T-helper 1 cell treated with Interleukin-12 subunit alpha and Interleukin-12 subunit beta and Interleukin-4 antibody, amounts not matched to agents 30 μg/mL and 1 μg/mL, for 36 hours (primary cell): ENCODE measurements at regions not wholly inside any gene's neighbourhood (a gene's known extent, or its start where the extent isn't known, plus 50 kb on each side); places are given as distances from the start of the nearest gene placed in this dataset.

Experiments used
- H3K27ac Mint-ChIP-seq: one replicate; pipeline ENCODE4 v1.8.0; 2021; ENCODE audit warnings: mild to moderate bottlenecking, mixed read lengths
- H3K27me3 Mint-ChIP-seq: one replicate; pipeline ENCODE4 v1.8.0; 2021; ENCODE audit warnings: low read depth, mixed read lengths
- H3K36me3 Mint-ChIP-seq: one replicate; pipeline ENCODE4 v1.8.0; 2021; ENCODE audit warnings: low read depth, mixed read lengths
- H3K4me1 Mint-ChIP-seq: one replicate; pipeline ENCODE4 v1.8.0; 2021; ENCODE audit warnings: low read depth, mixed read lengths
- H3K4me3 Mint-ChIP-seq: one replicate; pipeline ENCODE4 v1.8.0; 2021; ENCODE audit warnings: mild to moderate bottlenecking, moderate library complexity, mixed read lengths
- H3K9me3 Mint-ChIP-seq: one replicate; pipeline ENCODE4 v1.8.0; 2021; ENCODE audit warnings: mixed read lengths

DNA sequence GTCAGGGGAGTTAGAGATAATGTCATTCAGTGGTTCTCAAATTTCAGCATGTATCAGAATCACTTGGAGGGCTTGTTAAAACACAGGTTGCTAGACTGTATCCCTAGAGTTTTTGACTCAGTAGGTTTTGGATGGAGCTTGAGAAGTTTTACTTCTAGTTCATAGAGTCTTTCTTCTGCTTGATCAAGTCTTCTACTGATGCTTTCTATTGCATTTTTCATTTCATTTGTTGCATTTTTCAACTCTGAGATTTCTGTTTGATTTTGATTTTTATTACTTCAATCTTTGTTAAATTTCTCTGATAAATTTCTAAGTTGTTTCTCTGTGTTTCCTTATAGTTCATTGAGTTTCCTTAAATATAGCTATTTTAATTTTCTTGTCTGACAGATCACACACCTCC lies 361.4 kb downstream of the RAPGEF2 start:
- Mint-ChIP-seq H3K27ac (no peak overlapping the region), H3K4me3 (no peak overlapping the region), H3K9me3 (peaks cover 18% of the 10 kb centered on the region), H3K36me3 (no peaks in the 10 kb centered on the region), H3K4me1 (no peaks in the 10 kb centered on the region), H3K27me3 (no peaks in the 10 kb centered on the region)

DNA sequence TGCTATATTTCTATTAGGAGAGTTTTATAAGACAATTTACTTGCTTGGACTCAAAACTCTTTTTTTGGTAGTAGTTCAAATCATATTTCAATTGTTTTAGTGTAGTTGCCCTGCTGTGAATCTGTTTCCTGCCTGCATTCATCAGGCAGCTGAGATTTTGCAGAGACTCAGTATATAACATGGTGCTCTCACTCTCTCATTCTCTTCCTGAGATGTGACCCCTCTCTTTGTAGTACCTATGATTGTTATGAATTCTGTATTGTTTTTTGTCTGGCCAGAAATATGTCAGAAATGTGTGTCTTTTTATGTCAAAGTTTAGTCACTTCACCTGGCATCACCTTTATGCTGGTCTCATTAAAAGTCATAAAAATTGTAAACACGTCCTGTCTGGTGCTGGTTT lies 374.0 kb downstream of the RAPGEF2 start:
- Mint-ChIP-seq H3K27ac (no peak overlapping the region), H3K27me3 (no peaks in the 10 kb centered on the region), H3K4me1 (no peaks in the 10 kb centered on the region), H3K36me3 (no peaks in the 10 kb centered on the region), H3K4me3 (no peak overlapping the region), H3K9me3 (no peaks in the 10 kb centered on the region)

DNA sequence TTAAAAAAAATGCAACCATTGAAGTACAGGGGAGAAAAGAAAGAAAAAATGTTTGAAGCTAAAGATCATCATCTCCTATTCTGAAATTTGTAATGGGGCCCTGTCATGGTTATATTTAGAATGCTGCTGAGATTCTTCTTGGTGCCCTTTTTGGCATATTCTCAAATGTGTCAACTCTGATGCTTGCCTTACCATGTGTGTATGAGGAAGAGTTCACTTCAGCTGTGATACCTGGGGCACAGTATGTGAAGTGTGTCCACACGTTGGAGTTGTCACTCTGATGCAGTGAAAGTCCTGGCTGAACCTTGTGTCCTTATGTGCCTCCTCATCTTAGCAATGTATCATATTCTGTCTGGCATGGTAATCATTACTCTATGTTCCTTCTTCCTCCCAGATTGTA lies 377.9 kb downstream of the RAPGEF2 start:
- no peak overlapping the region for H3K27ac Mint-ChIP-seq
- no peaks in the 10 kb centered on the region for H3K36me3 Mint-ChIP-seq
- peaks cover 1% of the 10 kb centered on the region for H3K4me1 Mint-ChIP-seq
- H3K4me3 Mint-ChIP-seq, result no peak overlapping the region
- no peaks in the 10 kb centered on the region for H3K9me3 Mint-ChIP-seq
- H3K27me3 Mint-ChIP-seq, result peaks cover 12% of the 10 kb centered on the region

DNA sequence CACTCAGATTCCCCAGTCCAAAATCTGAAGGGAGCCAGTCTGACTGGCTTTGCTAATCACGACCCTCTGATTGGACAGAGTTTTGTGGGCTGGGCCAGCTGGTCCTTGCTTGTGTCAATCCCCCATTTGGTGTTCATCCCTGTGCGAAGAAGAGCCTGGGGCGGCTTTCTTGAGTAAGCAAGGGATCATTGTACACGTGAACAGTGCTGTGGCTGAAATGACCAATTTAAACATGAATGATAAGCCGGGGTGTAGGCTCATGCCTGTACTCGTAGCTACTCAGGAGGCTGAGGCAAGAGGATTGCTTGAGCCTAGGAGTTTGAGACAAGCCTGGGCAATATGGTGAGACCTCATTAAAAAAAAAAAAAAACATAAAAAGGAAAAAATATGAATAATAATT lies 379.1 kb downstream of the RAPGEF2 start:
- no peaks in the 10 kb centered on the region for H3K9me3 Mint-ChIP-seq
- peaks cover 12% of the 10 kb centered on the region for H3K27me3 Mint-ChIP-seq
- peaks cover 1% of the 10 kb centered on the region for H3K4me1 Mint-ChIP-seq
- H3K36me3 Mint-ChIP-seq, result no peaks in the 10 kb centered on the region
- H3K27ac Mint-ChIP-seq, result no peak overlapping the region
- no peak overlapping the region for H3K4me3 Mint-ChIP-seq

DNA sequence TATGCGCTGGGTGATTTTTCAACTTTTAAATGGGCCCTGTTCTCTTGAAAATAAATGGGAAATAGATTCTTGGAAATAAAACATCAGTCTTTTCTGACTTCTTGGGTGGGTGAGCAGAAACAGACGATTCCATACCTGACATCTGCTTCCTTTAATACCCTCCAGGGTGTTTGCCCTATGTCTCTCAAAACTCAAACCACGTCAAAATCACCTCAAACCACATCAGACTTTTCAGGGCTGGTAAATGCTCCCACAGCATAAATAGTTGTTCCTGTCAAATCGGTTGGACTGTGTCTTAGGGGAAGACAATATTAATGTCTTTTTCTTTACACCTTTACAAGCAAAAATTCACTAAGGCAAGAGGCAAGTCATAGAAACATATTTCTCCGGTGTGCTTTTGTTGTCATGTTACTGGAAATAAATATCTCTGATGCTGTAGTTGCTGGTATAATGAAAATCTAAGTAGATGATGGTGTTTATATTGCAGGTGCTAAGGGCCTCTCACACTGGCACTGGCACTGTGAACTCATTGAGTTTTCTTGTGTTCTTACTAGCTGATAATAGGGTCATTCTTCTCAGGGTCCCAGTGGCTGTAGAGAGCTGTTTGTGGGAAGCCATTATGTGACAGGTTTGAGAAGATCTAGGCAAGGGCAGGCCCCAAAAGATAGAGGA lies 380.4 kb downstream of the RAPGEF2 start:
- Mint-ChIP-seq H3K9me3 (no peaks in the 10 kb centered on the region), H3K27ac (no peak overlapping the region), H3K36me3 (no peaks in the 10 kb centered on the region), H3K4me3 (no peak overlapping the region), H3K27me3 (peaks cover 12% of the 10 kb centered on the region), H3K4me1 (peaks cover 3% of the 10 kb centered on the region)

- Mint-ChIP-seq H3K4me1 (peaks cover 3% of the 10 kb centered on the region), H3K27ac (no peak overlapping the region)
Measured at GRCh38 chr4:159483782-159484741, 381.2 kb downstream of the RAPGEF2 start.

GRCh38 chr4:159484864-159485263 lies 382.0 kb downstream of the RAPGEF2 start:
- H3K4me1 Mint-ChIP-seq, result peaks cover 3% of the 10 kb centered on the region
- peaks cover 12% of the 10 kb centered on the region for H3K27me3 Mint-ChIP-seq
- no peaks in the 10 kb centered on the region for H3K9me3 Mint-ChIP-seq
- H3K4me3 Mint-ChIP-seq, result no peak overlapping the region
- H3K27ac Mint-ChIP-seq, result no peak overlapping the region
- H3K36me3 Mint-ChIP-seq, result no peaks in the 10 kb centered on the region

More at GRCh38 chr4:159483782-159484741, 381.2 kb downstream of the RAPGEF2 start:
- no peaks in the 10 kb centered on the region for H3K36me3 Mint-ChIP-seq
- no peaks in the 10 kb centered on the region for H3K9me3 Mint-ChIP-seq
- no peak overlapping the region for H3K4me3 Mint-ChIP-seq
- peaks cover 12% of the 10 kb centered on the region for H3K27me3 Mint-ChIP-seq

DNA sequence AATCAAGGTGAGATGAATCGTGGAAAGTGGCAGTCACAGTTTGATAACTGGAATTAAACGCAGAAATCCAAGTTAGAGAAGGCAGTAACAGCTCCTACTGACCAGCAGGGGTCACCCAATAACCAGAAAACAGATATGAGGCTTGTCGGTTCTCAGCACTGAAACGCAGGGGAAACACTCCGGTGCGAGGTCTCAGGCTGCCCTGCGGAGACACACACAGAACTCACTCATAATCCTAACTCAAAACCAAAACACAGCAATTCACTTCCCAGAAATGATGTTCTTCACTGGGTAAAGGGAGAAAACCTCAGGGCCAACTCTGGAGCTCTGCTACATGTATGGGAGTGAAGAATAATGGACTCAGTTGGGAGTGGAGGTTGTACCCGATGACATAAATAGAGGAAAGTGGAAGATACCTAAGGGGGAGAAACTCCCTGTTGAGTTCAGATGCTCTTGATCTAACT lies 384.4 kb downstream of the RAPGEF2 start:
- peaks cover 3% of the 10 kb centered on the region for H3K4me1 Mint-ChIP-seq
- H3K27me3 Mint-ChIP-seq, result peaks cover 12% of the 10 kb centered on the region
- no peaks in the 10 kb centered on the region for H3K9me3 Mint-ChIP-seq
- no peak overlapping the region for H3K4me3 Mint-ChIP-seq
- H3K36me3 Mint-ChIP-seq, result no peaks in the 10 kb centered on the region
- no peak overlapping the region for H3K27ac Mint-ChIP-seq

- H3K27me3 Mint-ChIP-seq, result peaks cover 4% of the 10 kb centered on the region
- H3K4me3 Mint-ChIP-seq, result no peak overlapping the region
- H3K4me1 Mint-ChIP-seq, result peaks cover 2% of the 10 kb centered on the region
- no peaks in the 10 kb centered on the region for H3K9me3 Mint-ChIP-seq
- H3K27ac Mint-ChIP-seq, result no peak overlapping the region
- H3K36me3 Mint-ChIP-seq, result no peaks in the 10 kb centered on the region
Measured at GRCh38 chr4:159489646-159490045, 386.8 kb downstream of the RAPGEF2 start.

DNA sequence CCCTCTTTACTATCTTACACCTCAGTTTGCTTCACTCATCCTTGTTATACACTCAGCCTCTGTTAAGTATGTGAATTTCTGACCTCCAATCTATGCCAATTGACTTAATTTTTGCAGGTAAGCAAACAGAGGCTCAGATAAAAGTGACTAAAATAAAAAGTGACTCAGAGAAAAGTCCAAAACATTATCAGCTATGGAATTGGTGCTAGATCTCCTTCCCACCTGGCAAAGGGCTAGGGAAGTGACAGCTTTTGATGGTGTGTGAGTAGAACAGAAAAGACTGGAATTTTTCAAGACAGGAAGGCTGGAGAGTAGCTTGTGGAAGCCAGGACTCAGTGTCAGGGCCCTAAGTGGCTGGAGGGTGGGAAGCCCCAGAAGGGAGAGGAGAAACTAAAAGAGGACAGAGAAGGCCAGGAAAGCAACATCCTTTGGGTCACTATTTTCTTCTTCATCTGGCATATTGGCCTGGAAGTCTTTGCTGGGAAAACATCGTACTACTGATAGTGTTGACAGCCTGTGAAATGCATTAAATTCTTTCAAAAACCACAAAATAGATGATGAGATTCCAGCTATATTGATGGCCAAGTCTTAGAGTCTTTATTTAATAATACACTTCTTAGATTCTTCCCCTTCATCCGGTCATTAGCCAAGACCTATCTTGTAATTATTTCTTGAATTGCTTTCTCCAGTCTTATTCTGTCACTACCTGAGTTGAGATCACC lies 392.8 kb downstream of the RAPGEF2 start:
- no peaks in the 10 kb centered on the region for H3K36me3 Mint-ChIP-seq
- H3K4me3 Mint-ChIP-seq, result no peak overlapping the region
- no peaks in the 10 kb centered on the region for H3K4me1 Mint-ChIP-seq
- no peak overlapping the region for H3K27ac Mint-ChIP-seq
- no peaks in the 10 kb centered on the region for H3K9me3 Mint-ChIP-seq
- H3K27me3 Mint-ChIP-seq, result peaks cover 4% of the 10 kb centered on the region

- Mint-ChIP-seq H3K4me1 (no peaks in the 10 kb centered on the region), H3K27me3 (peaks cover 4% of the 10 kb centered on the region), H3K27ac (no peak overlapping the region), H3K36me3 (no peaks in the 10 kb centered on the region), H3K9me3 (no peaks in the 10 kb centered on the region), H3K4me3 (no peak overlapping the region)
Measured at GRCh38 chr4:159496248-159496647, 393.4 kb downstream of the RAPGEF2 start.

GRCh38 chr4:159497936-159498335 lies 395.1 kb downstream of the RAPGEF2 start:
- H3K4me1 Mint-ChIP-seq, result no peaks in the 10 kb centered on the region
- no peak overlapping the region for H3K27ac Mint-ChIP-seq
- no peaks in the 10 kb centered on the region for H3K36me3 Mint-ChIP-seq
- peaks cover 4% of the 10 kb centered on the region for H3K27me3 Mint-ChIP-seq
- H3K4me3 Mint-ChIP-seq, result no peak overlapping the region
- no peaks in the 10 kb centered on the region for H3K9me3 Mint-ChIP-seq

DNA sequence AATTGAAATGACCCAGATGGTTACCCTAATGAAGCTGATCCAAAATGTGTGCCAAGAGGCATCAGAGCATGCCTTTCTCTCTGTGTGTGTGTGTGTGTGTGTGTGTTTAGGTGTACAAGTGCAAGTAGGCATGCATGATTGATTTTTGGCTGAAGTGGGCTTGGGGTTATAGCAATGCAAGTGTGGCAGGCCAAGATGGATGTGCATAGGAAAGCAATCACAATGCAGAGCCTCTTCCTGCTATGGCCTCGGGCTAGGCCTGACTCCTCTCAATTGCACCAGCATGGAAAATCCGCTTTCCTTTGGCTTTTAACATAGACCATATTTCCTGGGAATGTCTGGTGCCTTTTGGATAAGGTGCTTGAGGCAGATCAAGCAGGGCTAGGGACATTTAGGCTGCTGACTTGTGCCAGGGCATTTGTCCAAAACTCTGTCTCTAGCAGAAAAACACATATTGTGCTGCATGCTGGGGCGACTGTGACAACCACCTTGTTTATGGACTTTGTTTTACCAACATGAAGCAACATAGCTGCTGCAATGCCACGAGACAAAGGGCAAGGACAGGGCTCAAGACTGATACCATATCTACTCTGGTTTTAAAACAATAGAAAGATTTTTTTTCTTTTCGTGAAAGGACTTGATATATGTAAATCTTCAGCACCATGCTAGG lies 395.7 kb downstream of the RAPGEF2 start:
- no peaks in the 10 kb centered on the region for H3K36me3 Mint-ChIP-seq
- no peaks in the 10 kb centered on the region for H3K9me3 Mint-ChIP-seq
- H3K27ac Mint-ChIP-seq, result no peak overlapping the region
- no peak overlapping the region for H3K4me3 Mint-ChIP-seq
- H3K4me1 Mint-ChIP-seq, result no peaks in the 10 kb centered on the region
- H3K27me3 Mint-ChIP-seq, result peaks cover 4% of the 10 kb centered on the region

DNA sequence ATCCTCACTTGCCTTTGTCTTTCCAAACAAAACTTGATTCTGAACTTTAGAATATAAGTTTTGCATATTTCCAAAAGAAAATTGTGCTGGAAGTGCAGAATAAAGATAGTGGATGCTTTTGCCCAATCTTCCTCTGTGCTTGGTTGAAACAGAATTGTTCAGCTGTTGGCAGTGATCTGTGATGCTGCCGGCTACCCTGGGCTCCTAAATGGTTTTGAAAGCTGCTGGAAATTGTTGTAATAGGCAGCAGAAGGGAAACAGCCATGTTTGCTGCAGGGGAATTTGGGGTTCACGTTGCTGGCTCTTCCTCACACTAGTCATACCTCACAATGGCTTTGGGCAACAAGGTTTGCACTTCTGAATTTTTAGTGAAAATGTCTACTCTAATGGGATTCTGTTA lies 398.0 kb downstream of the RAPGEF2 start:
- Mint-ChIP-seq H3K36me3 (no peaks in the 10 kb centered on the region), H3K27me3 (peaks cover 3% of the 10 kb centered on the region), H3K4me1 (no peaks in the 10 kb centered on the region), H3K9me3 (no peaks in the 10 kb centered on the region), H3K4me3 (no peak overlapping the region), H3K27ac (no peak overlapping the region)
